ENCODE measurements at regions not wholly inside any gene's neighbourhood (a gene's known extent, or its start where the extent isn't known, plus 50 kb on each side); places are given as distances from the start of the nearest gene placed in this dataset.

DNA sequence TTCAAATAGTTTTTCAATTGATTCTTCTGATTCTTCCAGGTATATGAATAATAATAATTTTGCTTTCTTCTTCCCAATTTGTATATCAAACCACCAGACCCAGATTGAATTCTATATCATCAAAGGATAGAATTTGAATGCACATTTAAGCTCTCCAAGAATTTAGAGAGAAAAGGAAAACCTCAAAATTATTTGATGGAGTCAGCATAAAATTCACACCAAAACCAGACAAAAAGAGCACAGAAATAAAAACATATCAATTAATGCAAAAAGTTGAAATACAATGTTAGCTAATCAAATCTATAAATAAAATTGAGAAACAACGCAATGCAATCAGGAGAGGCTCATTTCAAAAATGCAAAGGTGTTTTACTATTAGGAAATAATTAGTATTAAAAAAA is 248.0 kb upstream of the HS6ST1 start:
- Histone ChIP-seq H3K79me2 (ENCODE audit: control insufficient read depth, insufficient read depth, low read length) (no peaks in the 10 kb centered on the region), H3K4me2 (ENCODE audit: insufficient read depth, low read length) (no peak overlapping the region), H3K36me3 (ENCODE audit: control insufficient read depth, insufficient read depth, low read length) (no peaks in the 10 kb centered on the region), H3K4me1 (replicated peaks in 1 of 2; ENCODE audit: control insufficient read depth in 2 of 2, insufficient read depth in 2 of 2, low read length in 2 of 2) (no peaks in the 10 kb centered on the region), H3K9me3 (replicated peaks; ENCODE audit: control insufficient read depth, insufficient read depth, low read depth, low read length) (no peaks in the 10 kb centered on the region), H3K9ac (ENCODE audit: insufficient read depth in 1 of 2, low read depth in 2 of 2, low read length in 2 of 2) (no peak overlapping the region), H4K20me1 (replicated peaks; ENCODE audit: control insufficient read depth, insufficient read depth, low read length) (no peaks in the 10 kb centered on the region), H3K4me3 (no peak overlapping the region), H2AFZ (ENCODE audit: low read depth, low read length) (no peak overlapping the region), H3K27me3 (ENCODE audit: control insufficient read depth in 2 of 2, insufficient read depth in 2 of 2, low read length in 2 of 2) (peaks cover 0 to 14% of the 10 kb centered on the region in 2 experiments; a peak in 2 of 5 replicates), H3K27ac (ENCODE audit: extremely low read depth, low read depth, low read length) (no peak overlapping the region), H3K9me1 (ENCODE audit: control insufficient read depth, insufficient read depth, low read length) (no peaks in the 10 kb centered on the region)
- DNase-seq (ENCODE audit: extremely low read depth in 1 of 4, low spot score in 3 of 4) (no peak), ATAC-seq (no peak), FAIRE-seq (no peak)
- intact Hi-C loops (cut with micrococcal nuclease): no loop called here
- POLR2A ChIA-PET: no interaction called here
- in situ Hi-C loops (cut with MboI): no loop called here
- 0% methylated on average over 1 of the region's 1 CpG for WGBS (ENCODE audit: insufficient coverage, low coverage, missing lambda C conversion rate)
- CTCF ChIA-PET (ENCODE audit: low intra/inter-chr PET ratio): no interaction called here
- no TSS peak for BruUV-seq (replicated peaks)
- TF ChIP-seq ZNF263 (CRISPR knock-in tag; IDR thresholded peaks at IDR 0.05; ENCODE audit: borderline replicate concordance) (no peak), ZNF143 (CRISPR knock-in tag; IDR thresholded peaks at IDR 0.05) (no peak), PATZ1 (CRISPR knock-in tag; IDR thresholded peaks at IDR 0.05; ENCODE audit: borderline replicate concordance) (no peak), DMBX1 (CRISPR knock-in tag; IDR thresholded peaks at IDR 0.05; ENCODE audit: borderline replicate concordance) (no peak), ZFP1 (CRISPR knock-in tag; IDR thresholded peaks at IDR 0.05) (no peak), CBX3 (IDR thresholded peaks at IDR 0.05; ENCODE audit: borderline replicate concordance in 1 of 2, low read length in 2 of 2) (no peak), ZBTB17 (CRISPR knock-in tag; IDR thresholded peaks at IDR 0.05) (no peak), MAFK (IDR thresholded peaks at IDR 0.05; ENCODE audit: low read length) (peak; percentile 48; the same call in 1 of the 2 replicates), RUNX1 (IDR thresholded peaks at IDR 0.05; ENCODE audit: low read depth) (no peak), MAFG (tag; conservative IDR thresholded peaks at IDR 0.05) (peak; percentile 52; the same call in 1 of the 2 replicates), EWSR1 (IDR thresholded peaks at IDR 0.05; ENCODE audit: borderline replicate concordance, low read depth, partially characterized antibody) (no peak), CEBPB (tag; IDR thresholded peaks at IDR 0.05) (no peak), MBD2 (IDR thresholded peaks at IDR 0.05; ENCODE audit: borderline replicate concordance, low read depth) (no peak), USF1 (CRISPR knock-in tag; IDR thresholded peaks at IDR 0.05) (no peak), CREB1 (IDR thresholded peaks at IDR 0.05) (no peak), CREB1 (CRISPR knock-in tag; IDR thresholded peaks at IDR 0.05) (no peak), C11orf30 (IDR thresholded peaks at IDR 0.05; ENCODE audit: low read depth) (peak; percentile 74)
- TF ChIP-seq, protein P1, sequence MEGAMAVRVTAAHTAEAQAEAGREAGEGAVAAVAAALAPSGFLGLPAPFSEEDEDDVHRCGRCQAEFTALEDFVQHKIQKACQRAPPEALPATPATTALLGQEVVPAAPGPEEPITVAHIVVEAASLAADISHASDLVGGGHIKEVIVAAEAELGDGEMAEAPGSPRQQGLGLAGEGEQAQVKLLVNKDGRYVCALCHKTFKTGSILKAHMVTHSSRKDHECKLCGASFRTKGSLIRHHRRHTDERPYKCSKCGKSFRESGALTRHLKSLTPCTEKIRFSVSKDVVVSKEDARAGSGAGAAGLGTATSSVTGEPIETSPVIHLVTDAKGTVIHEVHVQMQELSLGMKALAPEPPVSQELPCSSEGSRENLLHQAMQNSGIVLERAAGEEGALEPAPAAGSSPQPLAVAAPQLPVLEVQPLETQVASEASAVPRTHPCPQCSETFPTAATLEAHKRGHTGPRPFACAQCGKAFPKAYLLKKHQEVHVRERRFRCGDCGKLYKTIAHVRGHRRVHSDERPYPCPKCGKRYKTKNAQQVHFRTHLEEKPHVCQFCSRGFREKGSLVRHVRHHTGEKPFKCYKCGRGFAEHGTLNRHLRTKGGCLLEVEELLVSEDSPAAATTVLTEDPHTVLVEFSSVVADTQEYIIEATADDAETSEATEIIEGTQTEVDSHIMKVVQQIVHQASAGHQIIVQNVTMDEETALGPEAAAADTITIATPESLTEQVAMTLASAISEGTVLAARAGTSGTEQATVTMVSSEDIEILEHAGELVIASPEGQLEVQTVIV (CRISPR knock-in tag; IDR thresholded peaks at IDR 0.05; ENCODE audit: borderline replicate concordance): no peak
- TF ChIP-seq, protein P2, sequence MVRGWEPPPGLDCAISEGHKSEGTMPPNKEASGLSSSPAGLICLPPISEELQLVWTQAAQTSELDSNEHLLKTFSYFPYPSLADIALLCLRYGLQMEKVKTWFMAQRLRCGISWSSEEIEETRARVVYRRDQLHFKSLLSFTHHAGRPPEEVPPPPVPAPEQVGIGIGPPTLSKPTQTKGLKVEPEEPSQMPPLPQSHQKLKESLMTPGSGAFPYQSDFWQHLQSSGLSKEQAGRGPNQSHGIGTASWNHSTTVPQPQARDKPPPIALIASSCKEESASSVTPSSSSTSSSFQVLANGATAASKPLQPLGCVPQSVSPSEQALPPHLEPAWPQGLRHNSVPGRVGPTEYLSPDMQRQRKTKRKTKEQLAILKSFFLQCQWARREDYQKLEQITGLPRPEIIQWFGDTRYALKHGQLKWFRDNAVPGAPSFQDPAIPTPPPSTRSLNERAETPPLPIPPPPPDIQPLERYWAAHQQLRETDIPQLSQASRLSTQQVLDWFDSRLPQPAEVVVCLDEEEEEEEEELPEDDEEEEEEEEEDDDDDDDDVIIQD (CRISPR knock-in tag; IDR thresholded peaks at IDR 0.05): no peak
